GM21528 (cell line): ENCODE measurements at regions not wholly inside any gene's neighbourhood (a gene's known extent, or its start where the extent isn't known, plus 50 kb on each side); places are given as distances from the start of the nearest gene placed in this dataset.
"Not testable (repeated sequence)": the region's sequence is repeated elsewhere in the genome, so short reads cannot be mapped to it uniquely, and the experiment has no call there.

Source experiments
- ATAC-seq: cut with Tn5 transposase; IDR thresholded peaks from one replicate; pipeline ENCODE4 v1.9.1; 2021; ENCODE audit warnings: mild to moderate bottlenecking, moderate library complexity; ENCODE audit not compliant: unreplicated experiment, low FRiP score

- ATAC-seq, result no peak
Measured at GRCh38 chr2:138922973-138923563, 142.9 kb upstream of the NXPH2 start.

GRCh38 chr2:138919120-138919747, 139.0 kb upstream of the NXPH2 start:
- no peak for ATAC-seq

GRCh38 chr2:138910427-138910826, 130.2 kb upstream of the NXPH2 start:
- ATAC-seq, result no peak

GRCh38 chr2:138906549-138906948, 126.4 kb upstream of the NXPH2 start:
- ATAC-seq, result no peak

- ATAC-seq, result no peak
Measured at GRCh38 chr2:138902239-138902871, 122.2 kb upstream of the NXPH2 start.

GRCh38 chr2:138901530-138901929, 121.3 kb upstream of the NXPH2 start:
- ATAC-seq, result no peak

GRCh38 chr2:138898855-138899254, 118.7 kb upstream of the NXPH2 start:
- no peak for ATAC-seq

- ATAC-seq, result no peak
Measured at GRCh38 chr2:138897274-138897673, 117.1 kb upstream of the NXPH2 start.

- no peak for ATAC-seq
Measured at GRCh38 chr2:138893746-138894145, 113.6 kb upstream of the NXPH2 start.

- no peak for ATAC-seq
Measured at GRCh38 chr2:138881126-138881525, 100.9 kb upstream of the NXPH2 start.

GRCh38 chr2:138879931-138880330, 99.7 kb upstream of the NXPH2 start:
- no peak for ATAC-seq

GRCh38 chr2:138877421-138877820, 97.2 kb upstream of the NXPH2 start:
- ATAC-seq, result no peak

GRCh38 chr2:138874251-138874650, 94.1 kb upstream of the NXPH2 start:
- no peak for ATAC-seq

GRCh38 chr2:138872116-138872515, 91.9 kb upstream of the NXPH2 start:
- ATAC-seq, result not testable (repeated sequence)

GRCh38 chr2:138871312-138871711, 91.1 kb upstream of the NXPH2 start:
- no peak for ATAC-seq

GRCh38 chr2:138867341-138867740, 87.2 kb upstream of the NXPH2 start:
- ATAC-seq, result no peak

GRCh38 chr2:138866797-138867196, 86.6 kb upstream of the NXPH2 start:
- no peak for ATAC-seq

GRCh38 chr2:138853761-138854160, 73.6 kb upstream of the NXPH2 start:
- ATAC-seq, result no peak

- ATAC-seq, result no peak
Measured at GRCh38 chr2:138853296-138853695, 73.1 kb upstream of the NXPH2 start.

GRCh38 chr2:138846216-138846821, 66.1 kb upstream of the NXPH2 start:
- ATAC-seq, result peak; percentile 92

- ATAC-seq, result no peak
Measured at GRCh38 chr2:138842341-138842740, 62.2 kb upstream of the NXPH2 start.

- no peak for ATAC-seq
Measured at GRCh38 chr2:138841459-138841858, 61.3 kb upstream of the NXPH2 start.
